H1 (cell line): ENCODE measurements at regions not wholly inside any gene's neighbourhood (a gene's known extent, or its start where the extent isn't known, plus 50 kb on each side); places are given as distances from the start of the nearest gene placed in this dataset.

ENCODE experiments used
- CTCF ChIA-PET: fragments of 300-600 bp; sonication (Branson Sonifier 250); formaldehyde crosslinking; loops from one replicate; lab custom pipeline; 2021; ENCODE audit not compliant: partially characterized antibody; lab: Charles Lee
- POLR2A ChIA-PET: fragments of 300-600 bp; sonication (Branson Sonifier 250); formaldehyde crosslinking; loops from one replicate; lab custom pipeline; 2021; ENCODE audit warnings: inconsistent platforms; ENCODE audit not compliant: partially characterized antibody; lab: Charles Lee
- DNase-seq, 2 experiments: peaks; one replicate each; pipeline versions ENCODE4 v3.0.0 to v3.0.0-alpha.2; 2010 to 2022; ENCODE audit warnings: low spot score in 2 of 2, low read depth in 1 of 2, mixed read lengths in 1 of 2
- FAIRE-seq: peaks from 2 replicates; lab custom pipeline; 2011; peaks lifted over from hg19 to GRCh38; lab: Jason Lieb, UNC
- H2AFZ ChIP-seq: 2 replicates; pipeline ENCODE4 v1.8.1; 2012; ENCODE audit warnings: low read length, inconsistent platforms
- H2AK5ac ChIP-seq: 2 replicates; pipeline ENCODE4 v1.6.1; 2013; ENCODE audit warnings: low read depth, low read length
- H2BK120ac ChIP-seq: replicated peaks from 2 replicates; pipeline ENCODE3; 2013; ENCODE audit warnings: low read depth, low read length, inconsistent platforms
- H2BK12ac ChIP-seq: 2 replicates; pipeline ENCODE4 v1.6.1; 2013; ENCODE audit warnings: low read depth, low read length
- H2BK15ac ChIP-seq: 2 replicates; pipeline ENCODE4 v1.6.1; 2013; ENCODE audit warnings: low read length
- H2BK20ac ChIP-seq: 2 replicates; pipeline ENCODE4 v1.6.1; 2013; ENCODE audit warnings: low read length
- H2BK5ac ChIP-seq: 2 replicates; pipeline ENCODE4 v1.6.1; 2013; ENCODE audit warnings: low read depth, low read length
- H3K14ac ChIP-seq: 2 replicates; pipeline ENCODE4 v1.6.1; 2013; ENCODE audit warnings: inconsistent platforms; ENCODE audit not compliant: insufficient read length
- H3K18ac ChIP-seq: 2 replicates; pipeline ENCODE4 v1.6.1; 2013; ENCODE audit warnings: low read length; ENCODE audit errors: extremely low read depth
- H3K23ac ChIP-seq: 2 replicates; pipeline ENCODE4 v1.6.1; 2013; ENCODE audit warnings: inconsistent platforms; ENCODE audit not compliant: insufficient read length
- H3K23me2 ChIP-seq: 2 replicates; pipeline ENCODE4 v1.6.1; 2013; ENCODE audit warnings: low read depth, low read length
- H3K27ac ChIP-seq: 2 replicates; pipeline ENCODE4 v1.6.1; 2011; ENCODE audit warnings: low read depth, low read length, inconsistent platforms
- H3K27me3 ChIP-seq, 4 experiments: replicated peaks in 1 of 4; 1 replicate in 1 of 4; 2 replicates in 3 of 4; pipeline versions ENCODE4 v1.6.1 to v1.8.1; 2011 to 2013; ENCODE audit warnings: low read length in 3 of 4, mild to moderate bottlenecking in 3 of 4, inconsistent platforms in 2 of 4, mixed read lengths in 2 of 4, moderate library complexity in 1 of 4; ENCODE audit not compliant: control insufficient read depth in 3 of 4, insufficient read depth in 3 of 4; ENCODE audit errors: extremely low read depth in 1 of 4
- H3K36me3 ChIP-seq, 4 experiments: 2 replicates each; pipeline versions ENCODE4 v1.6.1 to v1.8.1; 2011 to 2013; ENCODE audit warnings: mild to moderate bottlenecking in 4 of 4, low read length in 3 of 4, moderate library complexity in 2 of 4, control low read depth in 1 of 4, inconsistent platforms in 1 of 4; ENCODE audit not compliant: insufficient read depth in 4 of 4, control insufficient read depth in 2 of 4
- H3K4ac ChIP-seq: replicated peaks from 2 replicates; pipeline ENCODE3; 2013; ENCODE audit warnings: low read length, low read depth, mixed read lengths, inconsistent platforms; ENCODE audit not compliant: insufficient read length
- H3K4me1 ChIP-seq, 4 experiments: replicated peaks in 1 of 4; 1 replicate in 1 of 4; 2 replicates in 3 of 4; pipeline versions ENCODE4 v1.6.1 to v1.8.1; 2011 to 2013; ENCODE audit warnings: low read length in 3 of 4, inconsistent platforms in 2 of 4, mixed read lengths in 1 of 4; ENCODE audit not compliant: insufficient read depth in 4 of 4, control insufficient read depth in 3 of 4
- H3K4me2 ChIP-seq, 2 experiments: 2 replicates each; pipeline versions ENCODE4 v1.6.1 to v1.8.1; 2011 to 2013; ENCODE audit warnings: low read depth in 2 of 2, low read length in 2 of 2, control low read depth in 1 of 2, inconsistent platforms in 1 of 2, mild to moderate bottlenecking in 1 of 2; ENCODE audit not compliant: insufficient read depth in 1 of 2
- H3K4me3 ChIP-seq, 4 experiments: fragments of 200-600, 300-600 bp in 1 of 4; sonication (generic), shearing (Covaris generic), sonication (Bioruptor Twin) in 1 of 4; 2 replicates each; pipeline versions ENCODE4 v1.5.1 to v1.8.1; 2011 to 2016; ENCODE audit warnings: low read length in 4 of 4, low read depth in 3 of 4, control low read depth in 2 of 4, inconsistent platforms in 2 of 4, mild to moderate bottlenecking in 2 of 4, mixed read lengths in 1 of 4, moderate library complexity in 1 of 4; ENCODE audit not compliant: insufficient read depth in 2 of 4; ENCODE audit errors: extremely low read depth in 1 of 4
- H3K56ac ChIP-seq: replicated peaks from 2 replicates; pipeline ENCODE3; 2013; ENCODE audit warnings: low read depth, mild to moderate bottlenecking, mixed read lengths, low read length, inconsistent platforms; ENCODE audit not compliant: insufficient read length
- H3K79me1 ChIP-seq: 2 replicates; pipeline ENCODE4 v1.6.1; 2013; ENCODE audit warnings: low read depth, low read length, control low read depth
- H3K79me2 ChIP-seq, 2 experiments: 2 replicates each; pipeline versions ENCODE4 v1.6.1 to v1.8.1; 2012 to 2013; ENCODE audit warnings: low read length in 2 of 2, mild to moderate bottlenecking in 2 of 2, inconsistent platforms in 1 of 2; ENCODE audit not compliant: insufficient read depth in 2 of 2, control insufficient read depth in 1 of 2
- H3K9ac ChIP-seq, 4 experiments: replicated peaks in 1 of 4; 1 replicate in 1 of 4; 2 replicates in 3 of 4; pipeline versions ENCODE4 v1.6.1 to v1.8.1; 2011 to 2013; ENCODE audit warnings: low read depth in 3 of 4, low read length in 3 of 4, control low read depth in 2 of 4, mild to moderate bottlenecking in 2 of 4, moderate library complexity in 2 of 4, inconsistent platforms in 1 of 4; ENCODE audit errors: extremely low read depth in 1 of 4
- H3K9me3 ChIP-seq, 2 experiments: 2 replicates each; pipeline versions ENCODE4 v1.6.1 to v1.8.1; 2012 to 2013; ENCODE audit warnings: mild to moderate bottlenecking in 2 of 2, moderate library complexity in 2 of 2, control low read depth in 1 of 2, inconsistent platforms in 1 of 2, low read depth in 1 of 2, low read length in 1 of 2, mixed read lengths in 1 of 2; ENCODE audit not compliant: insufficient read depth in 2 of 2
- H4K20me1 ChIP-seq, 2 experiments: replicated peaks in 1 of 2; 2 replicates each; pipeline versions ENCODE3 to v1.8.1; 2011 to 2013; ENCODE audit warnings: inconsistent platforms in 2 of 2, low read length in 2 of 2, mild to moderate bottlenecking in 1 of 2; ENCODE audit not compliant: insufficient read depth in 2 of 2, control insufficient read depth in 1 of 2
- H4K5ac ChIP-seq: 2 replicates; pipeline ENCODE4 v1.6.1; 2013; ENCODE audit warnings: low read length, low read depth, mixed read lengths, inconsistent platforms; ENCODE audit not compliant: insufficient read length
- H4K8ac ChIP-seq: 2 replicates; pipeline ENCODE4 v1.8.0; 2013; ENCODE audit warnings: mild to moderate bottlenecking, moderate library complexity, low read length, inconsistent platforms; ENCODE audit not compliant: insufficient read depth; ENCODE audit errors: extremely low read depth
- H4K91ac ChIP-seq: replicated peaks from 2 replicates; pipeline ENCODE3; 2013; ENCODE audit warnings: low read length, mixed read lengths, inconsistent platforms; ENCODE audit not compliant: insufficient read length
- BCL11A ChIP-seq, 2 experiments: IDR thresholded peaks; one replicate each; pipeline ENCODE4 v1.6.1; 2011; ENCODE audit warnings: low read depth in 2 of 2, low read length in 2 of 2, mild to moderate bottlenecking in 2 of 2
- EGR1 ChIP-seq: IDR thresholded peaks from 2 replicates; pipeline ENCODE4 v1.6.1; 2011; ENCODE audit warnings: low read depth, low read length, borderline replicate concordance
- EZH2 ChIP-seq: fragments of 200-600 bp; sonication (generic); IDR thresholded peaks from 2 replicates; pipeline ENCODE4 v1.7.1; 2012; ENCODE audit warnings: low read depth, mild to moderate bottlenecking, moderate library complexity, low read length, inconsistent platforms; ENCODE audit not compliant: severe bottlenecking
- JUN ChIP-seq: IDR thresholded peaks from 2 replicates; pipeline ENCODE4 v1.6.1; 2011; ENCODE audit warnings: low read depth, mild to moderate bottlenecking, improper control_type of control experiment, low read length
- JUND ChIP-seq: IDR thresholded peaks from 2 replicates; pipeline ENCODE4 v1.6.1; 2011; ENCODE audit warnings: mild to moderate bottlenecking, improper control_type of control experiment, low read length
- KDM1A ChIP-seq: fragments of 200-600, 300-600 bp; sonication (generic); IDR thresholded peaks from 2 replicates; pipeline ENCODE4 v1.7.1; 2016; ENCODE audit warnings: mild to moderate bottlenecking, low read length, borderline replicate concordance
- KDM4A ChIP-seq: IDR thresholded peaks from one replicate; pipeline ENCODE4 v1.7.1; 2012; ENCODE audit warnings: low read depth, mild to moderate bottlenecking, moderate library complexity, low read length, inconsistent platforms; ENCODE audit not compliant: severe bottlenecking
- RFX5 ChIP-seq: IDR thresholded peaks from 2 replicates; pipeline ENCODE4 v1.6.1; 2011; ENCODE audit warnings: low read depth, low read length, improper control_type of control experiment, borderline replicate concordance
- SAP30 ChIP-seq: fragments of 300-600 bp; sonication (generic); IDR thresholded peaks from 2 replicates; pipeline ENCODE4 v1.7.1; 2012; ENCODE audit warnings: low read length, moderate library complexity, mild to moderate bottlenecking, inconsistent platforms; ENCODE audit not compliant: insufficient read depth, insufficient replicate concordance
- WGBS, 2 experiments: shearing (Covaris generic) in 1 of 2; methylation state at CpG; one replicate each; pipeline versions ENCODE4 v1.1.6 to v1.1.7; 2013 to 2015; ENCODE audit warnings: low lambda C conversion rate in 2 of 2, mixed read lengths in 2 of 2, inconsistent platforms in 1 of 2, low coverage in 1 of 2, missing lambda C conversion rate in 1 of 2; ENCODE audit not compliant: insufficient replicate concordance in 2 of 2, insufficient coverage in 1 of 2, insufficient read length in 1 of 2; ENCODE audit errors: extremely low coverage in 1 of 2, missing lambda C conversion rate in 1 of 2; 5-methylcytosine and 5-hydroxymethylcytosine counted together
- TF ChIP-seq, protein P1 (sequence below): IDR thresholded peaks from 2 replicates; pipeline ENCODE4 v1.6.1; 2011; ENCODE audit warnings: low read depth, mild to moderate bottlenecking, low read length; ENCODE audit not compliant: insufficient read depth

DNA sequence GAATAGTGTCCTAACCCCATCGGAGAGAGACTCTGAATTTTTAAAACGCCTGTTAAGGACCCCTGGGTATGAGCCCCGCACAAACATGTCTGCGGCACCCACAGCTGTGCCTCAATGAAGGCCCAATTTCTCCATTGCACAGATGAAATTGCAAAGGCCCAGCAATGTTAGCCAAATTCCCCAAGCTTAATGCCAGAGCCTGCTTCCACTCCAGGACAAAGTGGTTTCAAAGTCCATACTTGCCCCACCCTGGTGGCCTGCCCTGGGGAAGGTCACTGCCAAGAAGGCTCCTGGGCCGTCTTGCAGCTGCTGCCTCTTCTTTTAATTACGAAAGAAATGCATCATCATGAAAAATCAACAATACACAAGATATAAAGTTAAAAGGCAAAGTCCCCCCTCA, 1179.7 kb downstream of the VRK1 start:
- Histone ChIP-seq H4K20me1 (no peaks in the 10 kb centered on the region), H3K36me3 (no peaks in the 10 kb centered on the region), H4K8ac (no peak overlapping the region), H3K27ac (no peak overlapping the region), H3K79me2 (no peaks in the 10 kb centered on the region), H3K18ac (no peak overlapping the region), H2AFZ (no peak overlapping the region), H3K23me2 (peaks cover 2% of the 10 kb centered on the region; the same call in 1 of the 2 replicates), H3K27me3 (peaks cover 0 to 4% (median under 1%) of the 10 kb centered on the region in 4 experiments; a peak in 1 of 7 replicates), H2BK120ac (no peak overlapping the region), H3K4me3 (no peak overlapping the region), H2BK5ac (no peak overlapping the region)
- DNase-seq = no peak
- FAIRE-seq = no peak
- TF ChIP-seq KDM4A (no peak), KDM1A (no peak), RFX5 (no peak), SAP30 (no peak), EZH2 (no peak), BCL11A (IDR thresholded peaks at IDR 0.05; ENCODE audit: low read depth in 2 of 2, low read length in 2 of 2) (no peak), EGR1 (no peak), JUND (no peak), JUN (no peak)
- TF ChIP-seq, protein P1, sequence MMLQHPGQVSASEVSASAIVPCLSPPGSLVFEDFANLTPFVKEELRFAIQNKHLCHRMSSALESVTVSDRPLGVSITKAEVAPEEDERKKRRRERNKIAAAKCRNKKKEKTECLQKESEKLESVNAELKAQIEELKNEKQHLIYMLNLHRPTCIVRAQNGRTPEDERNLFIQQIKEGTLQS = no peak
- TF ChIP-seq, all 59 proteins: peak for 0
- Histone ChIP-seq H3K4me2 (no peak overlapping the region), H2AK5ac (no peak overlapping the region), H3K79me1 (no peaks in the 10 kb centered on the region), H3K23ac (no peak overlapping the region), H2BK15ac (no peak overlapping the region), H4K5ac (no peak overlapping the region), H3K9me3 (no peaks in the 10 kb centered on the region), H4K91ac (no peak overlapping the region), H3K4ac (no peak overlapping the region), H2BK12ac (no peak overlapping the region), H3K56ac (no peak overlapping the region), H3K4me1 (no peaks in the 10 kb centered on the region; a peak in 1 of 7 replicates), H3K9ac (no peak overlapping the region), H2BK20ac (no peak overlapping the region), H3K14ac (no peak overlapping the region)
- ChIA-PET CTCF (interaction anchor here (0.7 to 2.6 kb wide), 7 partner anchors 8 to 533 kb away, joined by 3 to 28 read pairs (median 3); no protein-coding TSS in a partner anchor), POLR2A (no interaction called here)
- 93% methylated on average over 6 of the region's 6 CpGs; no CpG with 5 or more reads in 1 of the 2 experiments for WGBS, 2 experiments
